Activated CD8-positive, alpha-beta memory T cell treated with anti-CD3 and anti-CD28 coated beads, Interleukin-2, amount 10 ng/mL, durations not matched to agents 7 days and 5 days (primary cell): ENCODE measurements at regions not wholly inside any gene's neighbourhood (a gene's known extent, or its start where the extent isn't known, plus 50 kb on each side); places are given as distances from the start of the nearest gene placed in this dataset.

Experiments
- ATAC-seq: fragments of 150-1000 bp; cut with Tn5 transposase; one replicate; pipeline ENCODE4 v1.10.0; 2021; ENCODE audit warnings: moderate library complexity
- CTCF ChIA-PET: fragments of 350-600 bp; sonication (Branson Sonifier 250); formaldehyde crosslinking; loops from one replicate; lab custom pipeline; 2021; ENCODE audit warnings: antibody characterized with exemption; lab: Charles Lee
- DNase-seq: peaks from one replicate; pipeline ENCODE4 v3.0.0-alpha.2; 2020
- H3K27ac Mint-ChIP-seq: one replicate; pipeline ENCODE4 v1.8.0; 2021; ENCODE audit warnings: mild to moderate bottlenecking, mixed read lengths
- H3K27me3 Mint-ChIP-seq: one replicate; pipeline ENCODE4 v1.8.0; 2021; ENCODE audit warnings: mixed read lengths
- H3K36me3 Mint-ChIP-seq: one replicate; pipeline ENCODE4 v1.8.0; 2021; ENCODE audit warnings: mild to moderate bottlenecking, mixed read lengths
- H3K4me1 Mint-ChIP-seq: one replicate; pipeline ENCODE4 v1.8.0; 2021; ENCODE audit warnings: mixed read lengths
- H3K4me3 Mint-ChIP-seq: one replicate; pipeline ENCODE4 v1.8.0; 2021; ENCODE audit warnings: mild to moderate bottlenecking, moderate library complexity, mixed read lengths
- H3K9me3 Mint-ChIP-seq: one replicate; pipeline ENCODE4 v1.8.0; 2022; ENCODE audit warnings: low read depth, mixed read lengths

DNA sequence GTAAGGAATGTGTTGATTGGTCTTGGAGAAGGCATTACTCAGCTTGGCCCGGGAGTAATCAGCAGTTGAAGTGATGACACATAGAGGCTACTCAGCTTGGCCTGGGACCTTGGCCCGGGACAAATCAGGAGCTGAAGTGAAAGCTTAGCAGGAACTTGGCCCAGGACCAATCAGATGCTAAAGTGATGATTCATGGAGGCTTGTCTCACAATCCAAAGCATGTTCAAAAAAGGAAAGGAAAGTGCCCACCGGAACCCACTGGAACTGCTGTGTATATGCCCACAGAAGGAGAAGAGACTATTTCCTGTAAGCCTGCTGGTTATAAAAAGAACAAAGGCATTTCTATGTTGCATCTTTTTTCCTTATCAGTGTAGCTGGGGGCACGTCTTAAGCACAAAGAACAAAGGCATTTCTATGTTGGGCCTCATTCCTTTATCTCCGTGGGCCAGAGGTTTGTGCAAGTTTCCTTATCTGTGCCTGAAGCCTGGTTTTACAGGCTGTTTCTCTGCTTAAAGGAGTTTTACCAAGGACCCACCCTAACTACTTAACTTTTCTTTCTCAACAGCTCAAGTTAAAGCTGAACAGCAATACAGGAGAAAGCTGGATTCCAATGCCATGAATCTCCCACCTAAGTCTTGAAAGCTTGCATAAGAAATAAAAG is 1176.7 kb downstream of the NLGN4X start:
- CTCF ChIA-PET, result no interaction called here
- DNase-seq (no peak), ATAC-seq (no peak)
- Mint-ChIP-seq H3K4me1 (no peaks in the 10 kb centered on the region), H3K36me3 (no peaks in the 10 kb centered on the region), H3K9me3 (peaks cover 3% of the 10 kb centered on the region), H3K4me3 (no peak overlapping the region), H3K27me3 (no peaks in the 10 kb centered on the region), H3K27ac (no peak overlapping the region)

DNA sequence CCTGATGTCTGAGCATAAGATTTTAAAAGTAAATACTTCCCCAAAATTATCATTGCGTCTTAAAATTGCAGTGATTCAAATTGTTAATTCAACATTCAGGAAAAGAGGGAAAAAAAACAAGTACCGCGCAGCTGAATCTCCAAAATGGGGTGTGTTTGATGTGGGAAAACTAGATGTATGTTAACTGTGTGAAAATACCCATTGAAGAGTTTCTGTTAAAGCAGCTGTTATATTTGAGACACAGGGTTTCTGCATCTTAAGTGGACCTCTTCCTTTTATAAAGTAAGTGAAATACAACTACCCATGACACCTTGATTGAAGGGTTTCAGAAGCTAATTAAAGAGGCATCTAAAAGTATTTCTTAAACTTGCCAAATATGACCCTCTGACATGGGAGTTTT is 1186.1 kb downstream of the NLGN4X start:
- ATAC-seq, result no peak
- no peaks in the 10 kb centered on the region for H3K27me3 Mint-ChIP-seq
- no peak overlapping the region for H3K27ac Mint-ChIP-seq
- no peak for DNase-seq
- no peaks in the 10 kb centered on the region for H3K36me3 Mint-ChIP-seq
- H3K9me3 Mint-ChIP-seq, result peaks cover 10% of the 10 kb centered on the region
- H3K4me3 Mint-ChIP-seq, result no peak overlapping the region
- CTCF ChIA-PET, result no interaction called here
- no peaks in the 10 kb centered on the region for H3K4me1 Mint-ChIP-seq

- CTCF ChIA-PET, result no interaction called here
- H3K4me3 Mint-ChIP-seq, result no peak overlapping the region
- H3K36me3 Mint-ChIP-seq, result no peaks in the 10 kb centered on the region
- no peaks in the 10 kb centered on the region for H3K4me1 Mint-ChIP-seq
- DNase-seq, result no peak
- no peak for ATAC-seq
- H3K27ac Mint-ChIP-seq, result no peak overlapping the region
- no peaks in the 10 kb centered on the region for H3K27me3 Mint-ChIP-seq
- H3K9me3 Mint-ChIP-seq, result peaks cover 4% of the 10 kb centered on the region
Measured at GRCh38 chrX:5031792-5032191, 1196.9 kb downstream of the NLGN4X start.

DNA sequence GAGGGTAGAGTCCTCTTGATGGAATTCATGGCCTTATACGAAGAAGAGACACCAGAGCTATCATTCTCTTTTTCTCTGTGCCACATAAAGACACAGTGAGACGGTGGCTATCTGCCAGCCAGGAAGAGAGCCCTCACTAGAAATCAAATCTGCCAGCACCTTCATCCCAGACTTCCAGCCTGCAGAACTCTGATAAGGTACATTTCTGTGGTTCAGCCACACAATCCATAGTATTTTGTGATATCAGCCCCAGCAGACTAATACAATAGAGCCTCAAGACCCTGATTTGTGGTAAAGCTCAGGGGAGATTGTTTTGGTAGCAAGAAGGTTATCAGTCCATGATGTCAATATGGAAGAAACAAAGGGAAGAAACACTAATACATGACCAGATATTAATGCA is 1213.2 kb downstream of the NLGN4X start:
- ATAC-seq (no peak), DNase-seq (no peak)
- CTCF ChIA-PET, result no interaction called here
- no peaks in the 10 kb centered on the region for H3K27me3 Mint-ChIP-seq
- no peak overlapping the region for H3K4me3 Mint-ChIP-seq
- H3K36me3 Mint-ChIP-seq, result no peaks in the 10 kb centered on the region
- no peaks in the 10 kb centered on the region for H3K9me3 Mint-ChIP-seq
- H3K27ac Mint-ChIP-seq, result no peak overlapping the region
- H3K4me1 Mint-ChIP-seq, result no peaks in the 10 kb centered on the region

- ATAC-seq (no peak), DNase-seq (no peak)
- H3K27ac Mint-ChIP-seq, result no peak overlapping the region
- H3K4me3 Mint-ChIP-seq, result no peak overlapping the region
- H3K4me1 Mint-ChIP-seq, result no peaks in the 10 kb centered on the region
- peaks cover 2% of the 10 kb centered on the region for H3K9me3 Mint-ChIP-seq
- no peaks in the 10 kb centered on the region for H3K27me3 Mint-ChIP-seq
- CTCF ChIA-PET, result no interaction called here
- H3K36me3 Mint-ChIP-seq, result no peaks in the 10 kb centered on the region
Measured at GRCh38 chrX:4994855-4995254, 1233.8 kb downstream of the NLGN4X start.

- ATAC-seq (no peak), DNase-seq (no peak)
- H3K27ac Mint-ChIP-seq, result no peak overlapping the region
- no peaks in the 10 kb centered on the region for H3K27me3 Mint-ChIP-seq
- H3K4me1 Mint-ChIP-seq, result no peaks in the 10 kb centered on the region
- CTCF ChIA-PET, result no interaction called here
- peaks cover 2% of the 10 kb centered on the region for H3K9me3 Mint-ChIP-seq
- no peak overlapping the region for H3K4me3 Mint-ChIP-seq
- H3K36me3 Mint-ChIP-seq, result no peaks in the 10 kb centered on the region
Measured at GRCh38 chrX:4978613-4979012, 1250.1 kb downstream of the NLGN4X start.

DNA sequence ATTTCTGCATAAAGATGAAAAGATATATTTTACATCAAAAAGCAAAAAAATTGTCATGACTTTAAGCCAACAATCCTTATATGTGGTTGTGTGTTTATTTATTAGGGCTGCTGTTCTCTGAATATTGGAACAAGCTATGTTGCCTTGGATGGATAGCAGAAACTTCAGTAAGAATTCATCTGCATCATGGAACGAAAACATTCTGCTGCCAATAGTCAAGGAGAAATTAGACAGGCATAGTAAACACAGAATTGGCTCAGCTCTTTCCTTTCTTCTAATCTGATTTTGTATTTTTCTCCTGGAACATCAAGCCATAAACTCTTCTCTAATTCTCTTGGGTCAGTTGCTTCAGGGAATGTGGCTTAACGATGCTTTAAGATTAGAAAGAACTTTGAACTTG is 1257.0 kb downstream of the NLGN4X start:
- Mint-ChIP-seq H3K4me3 (no peak overlapping the region), H3K27ac (no peak overlapping the region), H3K9me3 (peaks cover 5% of the 10 kb centered on the region), H3K36me3 (no peaks in the 10 kb centered on the region), H3K27me3 (no peaks in the 10 kb centered on the region), H3K4me1 (no peaks in the 10 kb centered on the region)
- no peak for ATAC-seq
- no peak for DNase-seq
- CTCF ChIA-PET, result no interaction called here

DNA sequence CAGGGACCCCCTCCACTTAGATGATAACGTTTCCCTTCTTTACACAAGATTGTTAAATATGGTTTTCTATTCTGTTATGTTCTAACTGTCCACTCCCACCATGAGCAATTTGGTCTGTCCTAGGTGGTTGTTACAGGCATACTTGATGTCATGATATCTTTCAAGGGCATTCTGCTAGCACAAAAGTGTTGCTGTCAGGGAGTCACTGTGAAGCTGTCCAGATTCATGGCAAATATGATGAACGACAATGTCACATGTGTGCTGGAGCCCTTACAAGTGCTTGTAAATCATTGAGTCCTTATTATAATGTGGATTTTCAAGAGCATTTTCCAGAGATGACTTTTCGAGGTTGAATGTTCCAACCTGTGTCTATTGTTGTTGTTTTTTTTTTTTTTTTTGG is 1250.7 kb upstream of the PRKX start:
- H3K4me1 Mint-ChIP-seq, result no peaks in the 10 kb centered on the region
- H3K27me3 Mint-ChIP-seq, result no peaks in the 10 kb centered on the region
- peaks cover 3% of the 10 kb centered on the region for H3K9me3 Mint-ChIP-seq
- no peak for DNase-seq
- H3K27ac Mint-ChIP-seq, result no peak overlapping the region
- ATAC-seq, result no peak
- no peaks in the 10 kb centered on the region for H3K36me3 Mint-ChIP-seq
- H3K4me3 Mint-ChIP-seq, result no peak overlapping the region
- CTCF ChIA-PET, result interaction anchor here (0.7 kb wide), 1 partner anchor 38 kb away, joined by 3 read pairs; no protein-coding TSS in a partner anchor

- peaks cover 3% of the 10 kb centered on the region for H3K9me3 Mint-ChIP-seq
- no peaks in the 10 kb centered on the region for H3K36me3 Mint-ChIP-seq
- no peaks in the 10 kb centered on the region for H3K27me3 Mint-ChIP-seq
- DNase-seq (no peak), ATAC-seq (no peak)
- CTCF ChIA-PET, result no interaction called here
- H3K4me3 Mint-ChIP-seq, result no peak overlapping the region
- no peak overlapping the region for H3K27ac Mint-ChIP-seq
- H3K4me1 Mint-ChIP-seq, result no peaks in the 10 kb centered on the region
Measured at GRCh38 chrX:4963432-4963831, 1250.0 kb upstream of the PRKX start.

GRCh38 chrX:4944767-4945166 is 1231.3 kb upstream of the PRKX start:
- H3K9me3 Mint-ChIP-seq, result peaks cover 5% of the 10 kb centered on the region
- ATAC-seq (no peak), DNase-seq (no peak)
- no peaks in the 10 kb centered on the region for H3K4me1 Mint-ChIP-seq
- no peaks in the 10 kb centered on the region for H3K27me3 Mint-ChIP-seq
- H3K27ac Mint-ChIP-seq, result no peak overlapping the region
- no peak overlapping the region for H3K4me3 Mint-ChIP-seq
- CTCF ChIA-PET, result no interaction called here
- no peaks in the 10 kb centered on the region for H3K36me3 Mint-ChIP-seq

- Mint-ChIP-seq H3K27me3 (no peaks in the 10 kb centered on the region), H3K4me3 (no peak overlapping the region), H3K9me3 (no peaks in the 10 kb centered on the region), H3K36me3 (no peaks in the 10 kb centered on the region), H3K4me1 (no peaks in the 10 kb centered on the region), H3K27ac (no peak overlapping the region)
- CTCF ChIA-PET, result no interaction called here
- DNase-seq (no peak), ATAC-seq (no peak)
Measured at GRCh38 chrX:4936315-4936714, 1222.9 kb upstream of the PRKX start.

DNA sequence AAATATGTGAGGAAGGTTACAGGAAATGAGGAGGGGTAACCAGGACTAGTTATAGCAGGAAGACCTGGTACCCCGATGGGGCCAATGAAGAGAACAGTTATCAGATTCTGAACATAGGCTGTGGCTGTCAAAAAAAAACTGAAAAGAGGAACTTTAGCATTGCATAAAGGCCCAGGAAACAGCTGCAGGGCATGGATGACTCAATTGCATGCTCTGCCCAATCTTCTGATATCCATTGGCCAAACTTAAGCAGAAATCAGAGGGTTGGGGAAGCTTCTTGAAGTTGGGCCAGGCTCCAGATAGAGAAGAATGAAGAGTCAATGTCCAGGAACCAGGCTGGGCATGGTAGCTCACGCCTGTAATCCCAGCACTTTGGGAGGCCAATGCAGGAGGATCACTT is 1222.4 kb upstream of the PRKX start:
- H3K27me3 Mint-ChIP-seq, result no peaks in the 10 kb centered on the region
- ATAC-seq, result no peak
- no peak overlapping the region for H3K4me3 Mint-ChIP-seq
- H3K36me3 Mint-ChIP-seq, result no peaks in the 10 kb centered on the region
- H3K27ac Mint-ChIP-seq, result no peak overlapping the region
- DNase-seq, result no peak
- no peaks in the 10 kb centered on the region for H3K4me1 Mint-ChIP-seq
- CTCF ChIA-PET, result no interaction called here
- peaks cover under 1% of the 10 kb centered on the region for H3K9me3 Mint-ChIP-seq

GRCh38 chrX:4935401-4935800 is 1222.0 kb upstream of the PRKX start:
- ATAC-seq (no peak), DNase-seq (no peak)
- H3K4me3 Mint-ChIP-seq, result no peak overlapping the region
- no peaks in the 10 kb centered on the region for H3K4me1 Mint-ChIP-seq
- H3K27ac Mint-ChIP-seq, result no peak overlapping the region
- H3K9me3 Mint-ChIP-seq, result peaks cover 3% of the 10 kb centered on the region
- no peaks in the 10 kb centered on the region for H3K36me3 Mint-ChIP-seq
- no peaks in the 10 kb centered on the region for H3K27me3 Mint-ChIP-seq
- CTCF ChIA-PET, result no interaction called here

DNA sequence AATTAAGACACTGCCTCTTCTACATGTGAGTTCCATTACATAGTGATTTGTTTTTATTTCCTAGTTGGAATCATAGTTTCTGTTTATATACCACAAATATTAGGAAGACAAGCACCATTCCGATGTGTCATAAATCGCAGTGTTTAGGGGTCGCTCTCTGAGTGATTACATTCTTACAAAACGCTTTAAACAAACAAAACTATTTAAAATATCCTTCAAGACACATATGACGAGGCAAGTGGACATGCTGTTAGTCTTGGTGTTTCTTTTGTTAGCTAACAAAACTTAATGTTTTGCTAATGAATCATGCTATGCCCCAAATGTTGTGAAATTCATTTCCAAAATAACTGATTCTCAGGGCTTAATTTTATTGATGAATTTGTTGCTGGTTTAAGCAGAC is 1219.3 kb upstream of the PRKX start:
- DNase-seq, result no peak
- Mint-ChIP-seq H3K4me1 (no peaks in the 10 kb centered on the region), H3K4me3 (no peak overlapping the region), H3K27ac (no peak overlapping the region), H3K36me3 (no peaks in the 10 kb centered on the region), H3K27me3 (no peaks in the 10 kb centered on the region), H3K9me3 (peaks cover 5% of the 10 kb centered on the region)
- CTCF ChIA-PET, result no interaction called here
- no peak for ATAC-seq

GRCh38 chrX:4930426-4930825 is 1217.0 kb upstream of the PRKX start:
- Mint-ChIP-seq H3K9me3 (peaks cover 5% of the 10 kb centered on the region), H3K4me1 (no peaks in the 10 kb centered on the region), H3K27me3 (no peaks in the 10 kb centered on the region), H3K4me3 (no peak overlapping the region), H3K36me3 (no peaks in the 10 kb centered on the region), H3K27ac (no peak overlapping the region)
- CTCF ChIA-PET, result no interaction called here
- no peak for ATAC-seq
- no peak for DNase-seq
